Common myeloid progenitor, CD34-positive (primary cell): ENCODE measurements at regions not wholly inside any gene's neighbourhood (a gene's known extent, or its start where the extent isn't known, plus 50 kb on each side); places are given as distances from the start of the nearest gene placed in this dataset.

Experiments
- CTCF ChIA-PET: fragments of 350-600 bp; sonication (Branson Sonifier 250); formaldehyde crosslinking; loops from one replicate; lab custom pipeline; 2021; ENCODE audit warnings: antibody characterized with exemption; lab: Charles Lee
- POLR2A ChIA-PET: fragments of 350-600 bp; sonication (Branson Sonifier 250); formaldehyde crosslinking; loops from one replicate; lab custom pipeline; 2021; ENCODE audit warnings: antibody characterized with exemption; lab: Charles Lee
- DNase-seq, 3 donors: peaks; one replicate each; pipeline versions ENCODE4 v3.0.0 to v3.0.0-alpha.2; 2013
- H3K27ac ChIP-seq, 2 experiments: 1 replicate in 1 of 2; 2 replicates in 1 of 2; pipeline ENCODE4 v1.7.0; 2013; ENCODE audit warnings: inconsistent platforms in 2 of 2, low read length in 2 of 2, mild to moderate bottlenecking in 2 of 2, low read depth in 1 of 2, moderate library complexity in 1 of 2; ENCODE audit not compliant: severe bottlenecking in 2 of 2, insufficient read depth in 1 of 2, poor library complexity in 1 of 2
- H3K27me3 ChIP-seq, 5 experiments: replicated peaks in 2 of 5; 1 replicate in 3 of 5; 2 replicates in 2 of 5; pipeline versions ENCODE4 v1.6.1 to v1.7.0; 2013; ENCODE audit warnings: low read length in 4 of 5, mild to moderate bottlenecking in 2 of 5, moderate library complexity in 2 of 5, inconsistent platforms in 1 of 5; ENCODE audit not compliant: insufficient read depth in 5 of 5, control insufficient read depth in 4 of 5
- H3K36me3 ChIP-seq, 4 experiments: 1 replicate in 2 of 4; 2 replicates in 2 of 4; pipeline versions ENCODE4 v1.6.1 to v1.7.0; 2013; ENCODE audit warnings: low read length in 3 of 4, control low read depth in 1 of 4, mild to moderate bottlenecking in 1 of 4; ENCODE audit not compliant: control insufficient read depth in 4 of 4, insufficient read depth in 4 of 4
- H3K4me1 ChIP-seq, 4 experiments: 1 replicate in 3 of 4; 2 replicates in 1 of 4; pipeline versions ENCODE4 v1.6.1 to v1.7.1; 2013; ENCODE audit warnings: low read length in 3 of 4, mild to moderate bottlenecking in 3 of 4, control low read depth in 1 of 4, inconsistent platforms in 1 of 4, moderate library complexity in 1 of 4; ENCODE audit not compliant: control insufficient read depth in 4 of 4, insufficient read depth in 4 of 4; ENCODE audit errors: control extremely low read depth in 1 of 4
- H3K4me3 ChIP-seq, 7 experiments: 1 replicate in 4 of 7; 2 replicates in 3 of 7; pipeline versions ENCODE4 v1.5.1 to v1.7.0; 2013; ENCODE audit warnings: mild to moderate bottlenecking in 7 of 7, low read length in 6 of 7, moderate library complexity in 6 of 7, inconsistent platforms in 2 of 7, low read depth in 2 of 7, control low read depth in 1 of 7; ENCODE audit not compliant: insufficient read depth in 4 of 7, control insufficient read depth in 1 of 7; ENCODE audit errors: extremely low read depth in 1 of 7
- H3K9me3 ChIP-seq, 5 experiments: 1 replicate in 4 of 5; 2 replicates in 1 of 5; pipeline versions ENCODE4 v1.6.1 to v1.7.1; 2013; ENCODE audit warnings: low read length in 4 of 5, mild to moderate bottlenecking in 2 of 5, inconsistent platforms in 1 of 5, low read depth in 1 of 5, moderate library complexity in 1 of 5; ENCODE audit not compliant: control insufficient read depth in 4 of 5, insufficient read depth in 2 of 5; ENCODE audit errors: control extremely low read depth in 1 of 5
- WGBS: methylation state at CpG from one replicate; pipeline ENCODE4 v1.1.5; 2013; ENCODE audit not compliant: insufficient coverage; 5-methylcytosine and 5-hydroxymethylcytosine counted together

- WGBS = no CpG with 5 or more reads among the region's 2 CpGs
- H3K36me3 ChIP-seq = no peaks in the 10 kb centered on the region
Measured at GRCh38 chr3:105103139-105103538, 263.6 kb upstream of the ALCAM start.

GRCh38 chr3:105108823-105109222 is 257.9 kb upstream of the ALCAM start:
- ChIA-PET CTCF (interaction anchor here (1.5 kb wide), 1 partner anchor 15 kb away, joined by 4 read pairs; no protein-coding TSS in a partner anchor), POLR2A (no interaction called here)
- H3K36me3 ChIP-seq = no peaks in the 10 kb centered on the region
- WGBS = no CpG with 5 or more reads among the region's 1 CpG
- H3K27me3 ChIP-seq = no peaks in the 10 kb centered on the region
- no peak overlapping the region for H3K27ac ChIP-seq
- H3K9me3 ChIP-seq = peaks cover 0 to 2% (median 0%) of the 10 kb centered on the region in 5 experiments
- H3K4me3 ChIP-seq = no peak overlapping the region
- no peaks in the 10 kb centered on the region for H3K4me1 ChIP-seq
- no peak for DNase-seq

More at GRCh38 chr3:105103139-105103538, 263.6 kb upstream of the ALCAM start:
- no peak for DNase-seq
- Histone ChIP-seq H3K9me3 (no peaks in the 10 kb centered on the region), H3K27me3 (no peaks in the 10 kb centered on the region), H3K4me1 (no peaks in the 10 kb centered on the region), H3K4me3 (no peak overlapping the region), H3K27ac (no peak overlapping the region)
- CTCF ChIA-PET = interaction anchor here (1.4 kb wide), 1 partner anchor 8 kb away, joined by 3 read pairs; no protein-coding TSS in a partner anchor
- POLR2A ChIA-PET = no interaction called here

DNA sequence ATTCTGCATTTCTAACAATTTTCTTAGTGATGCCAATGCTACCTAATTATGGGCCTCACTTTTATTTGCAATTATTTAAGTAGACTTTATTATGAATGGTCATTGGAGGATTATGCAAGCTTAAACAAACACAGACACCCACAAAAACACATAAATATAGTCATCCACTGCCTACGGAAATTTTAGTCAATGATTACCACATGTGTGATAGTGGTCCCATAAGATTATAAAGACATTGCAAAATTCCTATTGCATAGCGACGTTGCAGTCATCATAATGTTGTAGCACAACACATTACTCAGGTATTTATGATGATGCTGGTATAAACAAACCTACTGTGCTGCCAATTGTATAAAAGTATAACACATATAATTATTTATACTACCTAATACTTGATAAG is 247.8 kb upstream of the ALCAM start:
- Histone ChIP-seq H3K27ac (no peak overlapping the region), H3K4me1 (no peaks in the 10 kb centered on the region), H3K4me3 (no peak overlapping the region), H3K9me3 (no peaks in the 10 kb centered on the region), H3K36me3 (no peaks in the 10 kb centered on the region), H3K27me3 (no peaks in the 10 kb centered on the region)
- POLR2A ChIA-PET = no interaction called here
- DNase-seq = no peak
- CTCF ChIA-PET = no interaction called here
- WGBS = no CpG with 5 or more reads among the region's 3 CpGs

- WGBS = no CpG with 5 or more reads among the region's 4 CpGs
- Histone ChIP-seq H3K4me1 (no peaks in the 10 kb centered on the region), H3K36me3 (no peaks in the 10 kb centered on the region), H3K27me3 (no peaks in the 10 kb centered on the region), H3K9me3 (no peaks in the 10 kb centered on the region), H3K4me3 (no peak overlapping the region), H3K27ac (no peak overlapping the region)
- no peak for DNase-seq
- ChIA-PET POLR2A (interaction anchor here (0.7 kb wide), 1 partner anchor 25 kb away, joined by 3 read pairs; no protein-coding TSS in a partner anchor), CTCF (no interaction called here)
Measured at GRCh38 chr3:105119801-105120340, 246.8 kb upstream of the ALCAM start.

DNA sequence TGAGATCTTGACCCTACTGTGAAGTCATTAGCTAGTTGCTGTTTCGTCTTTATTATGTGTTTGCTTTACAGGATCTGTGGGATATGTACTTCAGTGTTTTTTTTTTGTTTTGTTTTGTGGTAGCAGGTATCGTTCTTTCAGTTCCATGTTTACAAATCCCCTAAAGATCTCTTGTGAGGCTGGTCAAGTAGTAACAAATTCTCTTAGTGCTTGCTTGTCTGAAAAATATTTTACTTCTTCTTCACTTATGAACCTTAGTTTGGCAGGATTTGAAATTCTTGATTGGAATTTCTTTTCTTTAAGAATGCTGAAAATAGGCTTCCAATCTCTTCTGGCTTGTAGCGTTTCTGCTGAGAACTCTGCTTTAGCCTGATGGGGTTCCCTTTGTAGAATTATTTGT is 235.8 kb upstream of the ALCAM start:
- WGBS = 92% methylated on average over 2 of the region's 3 CpGs
- Histone ChIP-seq H3K36me3 (no peaks in the 10 kb centered on the region), H3K4me1 (no peaks in the 10 kb centered on the region), H3K27ac (no peak overlapping the region), H3K9me3 (peaks cover 0 to 22% (median 2%) of the 10 kb centered on the region in 5 experiments), H3K4me3 (no peak overlapping the region), H3K27me3 (no peaks in the 10 kb centered on the region)
- POLR2A ChIA-PET = no interaction called here
- no peak for DNase-seq
- CTCF ChIA-PET = interaction anchor here (0.9 kb wide), 1 partner anchor 89 kb away, joined by 3 read pairs; no protein-coding TSS in a partner anchor

GRCh38 chr3:105137911-105138310 is 228.8 kb upstream of the ALCAM start:
- no peaks in the 10 kb centered on the region for H3K36me3 ChIP-seq
- H3K4me1 ChIP-seq = peaks cover 0 to 18% (median 2%) of the 10 kb centered on the region in 4 experiments
- no peak for DNase-seq
- ChIA-PET CTCF (no interaction called here), POLR2A (no interaction called here)
- H3K27ac ChIP-seq = no peak overlapping the region
- peaks cover 0 to 2% (median 0%) of the 10 kb centered on the region in 5 experiments for H3K9me3 ChIP-seq
- H3K4me3 ChIP-seq = no peak overlapping the region
- H3K27me3 ChIP-seq = no peaks in the 10 kb centered on the region
- no CpG with 5 or more reads among the region's 1 CpG for WGBS

- H3K9me3 ChIP-seq = no peaks in the 10 kb centered on the region
- H3K36me3 ChIP-seq = no peaks in the 10 kb centered on the region
- 87% methylated on average over 5 of the region's 7 CpGs for WGBS
- no peak overlapping the region for H3K27ac ChIP-seq
- CTCF ChIA-PET = no interaction called here
- POLR2A ChIA-PET = no interaction called here
- H3K4me1 ChIP-seq = peaks cover 0 to 18% (median 2%) of the 10 kb centered on the region in 4 experiments
- no peak overlapping the region for H3K4me3 ChIP-seq
- DNase-seq = peak; percentile 5 to 39 (median 26)
- H3K27me3 ChIP-seq = no peaks in the 10 kb centered on the region
Measured at GRCh38 chr3:105139881-105140560, 226.7 kb upstream of the ALCAM start.
